IMR-90 (cell line): ENCODE measurements at regions not wholly inside any gene's neighbourhood (a gene's known extent, or its start where the extent isn't known, plus 50 kb on each side); places are given as distances from the start of the nearest gene placed in this dataset.

Experiments used
- ATAC-seq: fragments of 200-7000 bp; cut with Tn5 transposase; 2 replicates; pipeline ENCODE4 v1.9.1; 2020; ENCODE audit warnings: low read depth, mild to moderate bottlenecking, moderate library complexity
- BruUV-seq: library from RNA; stranded (reverse); fragments of 400-500 nt; replicated peaks from 2 replicates; lab custom pipeline; 2021; lab: Mats Ljungman, UMichigan
- CTCF ChIA-PET: fragments of 300-600 bp; formaldehyde crosslinking; extraction: SDS; loops from one replicate; lab custom pipeline; 2021; ENCODE audit warnings: antibody characterized with exemption; lab: Yijun Ruan, JAX
- POLR2A ChIA-PET: fragments of 300-600 bp; sonication (Branson Sonifier 250); formaldehyde crosslinking; loops from one replicate; lab custom pipeline; 2022; ENCODE audit warnings: antibody characterized with exemption; ENCODE audit not compliant: unreplicated experiment; lab: Charles Lee
- DNase-seq: peaks from one replicate; pipeline ENCODE4 v3.0.0; 2013
- H2AFZ ChIP-seq: replicated peaks from 2 replicates; pipeline ENCODE3; 2013; ENCODE audit warnings: low read length, mild to moderate bottlenecking; ENCODE audit not compliant: poor library complexity
- H2AK5ac ChIP-seq: 2 replicates; pipeline ENCODE4 v1.6.1; 2013; ENCODE audit warnings: low read depth, low read length, inconsistent platforms
- H2AK9ac ChIP-seq: replicated peaks from 2 replicates; pipeline ENCODE3; 2013; ENCODE audit warnings: mild to moderate bottlenecking, low read depth, low read length, moderate library complexity; ENCODE audit not compliant: poor library complexity
- H2BK120ac ChIP-seq: 2 replicates; pipeline ENCODE4 v1.6.1; 2013; ENCODE audit warnings: low read depth, low read length, inconsistent platforms
- H2BK15ac ChIP-seq: 3 replicates; pipeline ENCODE4 v1.6.1; 2013; ENCODE audit warnings: low read depth, low read length, inconsistent platforms
- H2BK20ac ChIP-seq: 2 replicates; pipeline ENCODE4 v1.6.1; 2013; ENCODE audit warnings: low read depth, mild to moderate bottlenecking, inconsistent platforms, low read length, moderate library complexity
- H2BK5ac ChIP-seq: 2 replicates; pipeline ENCODE4 v1.6.1; 2013; ENCODE audit warnings: mild to moderate bottlenecking, low read depth, low read length, inconsistent platforms; ENCODE audit not compliant: poor library complexity, severe bottlenecking
- H3K14ac ChIP-seq: replicated peaks from 2 replicates; pipeline ENCODE4 v1.6.1; 2013; ENCODE audit warnings: low read depth, low read length, inconsistent platforms
- H3K18ac ChIP-seq: 2 replicates; pipeline ENCODE4 v1.6.1; 2013; ENCODE audit warnings: low read depth, low read length, control low read depth
- H3K23ac ChIP-seq: 2 replicates; pipeline ENCODE4 v1.6.1; 2013; ENCODE audit warnings: low read depth, low read length, inconsistent platforms
- H3K27ac ChIP-seq: 2 replicates; pipeline ENCODE4 v1.5.1; 2013; ENCODE audit warnings: mild to moderate bottlenecking, control low read depth, low read length; ENCODE audit not compliant: insufficient read depth
- H3K27me3 ChIP-seq: 2 replicates; pipeline ENCODE4 v1.6.1; 2013; ENCODE audit warnings: low read length; ENCODE audit not compliant: control insufficient read depth, insufficient read depth
- H3K36me3 ChIP-seq: 2 replicates; pipeline ENCODE4 v1.6.1; 2013; ENCODE audit warnings: low read length, mixed read lengths; ENCODE audit not compliant: control insufficient read depth, insufficient read depth
- H3K4ac ChIP-seq: 2 replicates; pipeline ENCODE4 v1.6.1; 2013; ENCODE audit warnings: low read depth, low read length, inconsistent platforms
- H3K4me1 ChIP-seq: 2 replicates; pipeline ENCODE4 v1.6.1; 2013; ENCODE audit warnings: low read length, mixed read lengths; ENCODE audit not compliant: control insufficient read depth, insufficient read depth
- H3K4me2 ChIP-seq: 2 replicates; pipeline ENCODE4 v1.6.1; 2013; ENCODE audit warnings: low read depth, mild to moderate bottlenecking, control low read depth, low read length, moderate library complexity
- H3K4me3 ChIP-seq: 2 replicates; pipeline ENCODE4 v1.5.1; 2013; ENCODE audit warnings: low read depth, mild to moderate bottlenecking, control low read depth, low read length, moderate library complexity; ENCODE audit not compliant: insufficient read depth
- H3K56ac ChIP-seq: 2 replicates; pipeline ENCODE4 v1.6.1; 2013; ENCODE audit warnings: low read length, inconsistent platforms; ENCODE audit not compliant: insufficient read depth; ENCODE audit errors: extremely low read depth
- H3K79me1 ChIP-seq, 2 experiments: 2 replicates each; pipeline ENCODE4 v1.6.1; 2013; ENCODE audit warnings: low read length in 2 of 2, inconsistent platforms in 1 of 2, low read depth in 1 of 2
- H3K9ac ChIP-seq: 2 replicates; pipeline ENCODE4 v1.6.1; 2013; ENCODE audit warnings: low read depth, low read length, control low read depth
- H3K9me1 ChIP-seq: 2 replicates; pipeline ENCODE4 v1.6.1; 2013; ENCODE audit warnings: low read length, inconsistent platforms; ENCODE audit not compliant: insufficient read depth
- H3K9me3 ChIP-seq: 2 replicates; pipeline ENCODE4 v1.6.1; 2013; ENCODE audit warnings: low read length; ENCODE audit not compliant: control insufficient read depth, insufficient read depth
- H4K20me1 ChIP-seq: 2 replicates; pipeline ENCODE4 v1.6.1; 2013; ENCODE audit warnings: low read length, inconsistent platforms; ENCODE audit not compliant: insufficient read depth
- H4K5ac ChIP-seq: 2 replicates; pipeline ENCODE4 v1.6.1; 2013; ENCODE audit warnings: mild to moderate bottlenecking, low read depth, low read length, control low read depth
- H4K8ac ChIP-seq, 2 experiments: 2 replicates each; pipeline ENCODE4 v1.6.1; 2013; ENCODE audit warnings: low read depth in 2 of 2, low read length in 2 of 2, control low read depth in 1 of 2, inconsistent platforms in 1 of 2
- H4K91ac ChIP-seq: 2 replicates; pipeline ENCODE4 v1.6.1; 2013; ENCODE audit warnings: low read depth, low read length, inconsistent platforms; ENCODE audit not compliant: insufficient read depth
- BHLHE40 ChIP-seq: fragments of 150-350 bp; IDR thresholded peaks from 2 replicates; pipeline ENCODE4 v1.6.1; 2016; ENCODE audit warnings: mild to moderate bottlenecking, low read depth, low read length
- RCOR1 ChIP-seq: IDR thresholded peaks from 2 replicates; pipeline ENCODE4 v1.6.1; 2012; ENCODE audit warnings: mild to moderate bottlenecking, low read length, improper control_type of control experiment; ENCODE audit not compliant: insufficient replicate concordance
- WGBS, 2 experiments: methylation state at CpG; one replicate each; pipeline versions ENCODE4 v1.1.5 to v1.1.7; 2013; ENCODE audit warnings: missing lambda C conversion rate in 2 of 2; ENCODE audit not compliant: insufficient read length in 1 of 2; ENCODE audit errors: extremely low coverage in 2 of 2; 5-methylcytosine and 5-hydroxymethylcytosine counted together
- dilution Hi-C: fragments of 300-500 bp; cut with HindIII; formaldehyde crosslinking; loops from one replicate; pipeline ENCODE4 v1.14.3; 2018; ENCODE audit warnings: low sequenced_read_pairs; ENCODE audit not compliant: unreplicated experiment
- in situ Hi-C: fragments of 300-500 bp; cut with MboI; formaldehyde crosslinking; loops from 3 replicates; pipeline ENCODE4 v1.14.3; 2019; ENCODE audit warnings: low sequenced_read_pairs, inconsistent platforms, mixed read lengths
- intact Hi-C: fragments of 100-400 bp; cut with micrococcal nuclease; formaldehyde crosslinking; loops from 2 replicates; pipeline ENCODE4 v1.10.0; 2022

DNA sequence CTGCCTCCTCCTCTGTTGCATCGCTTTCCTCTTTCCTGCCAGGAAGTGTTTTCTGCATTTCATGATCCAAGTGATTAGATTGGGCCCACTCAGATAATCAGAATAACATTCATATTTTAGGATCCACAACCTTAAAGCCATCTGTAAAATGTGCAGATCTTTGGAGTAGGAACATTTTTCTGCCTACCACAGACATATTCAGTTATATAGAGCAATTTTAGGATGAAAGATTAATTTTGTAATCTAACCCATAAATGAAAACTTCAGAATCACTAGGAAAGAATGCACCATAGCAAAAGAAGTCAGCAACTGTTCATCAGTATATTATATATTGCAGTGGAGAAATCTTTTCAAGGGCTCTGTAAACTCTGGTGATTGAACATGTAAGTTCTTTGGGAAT lies 659.9 kb upstream of the LUZP2 start:
- Histone ChIP-seq H3K27ac (no peak overlapping the region), H4K5ac (no peak overlapping the region), H3K14ac (0 out of 2 replicates have a peak overlapping the region, but pooled peaks have one; percentile 4), H2AFZ (no peak overlapping the region), H4K91ac (0 out of 2 replicates have a peak overlapping the region, but pooled peaks have one; percentile 19), H3K27me3 (no peaks in the 10 kb centered on the region), H3K4me1 (no peaks in the 10 kb centered on the region), H3K4me3 (no peak overlapping the region), H3K4ac (no peak overlapping the region), H3K23ac (no peak overlapping the region), H3K9ac (no peak overlapping the region), H2AK9ac (no peak overlapping the region), H3K9me1 (no peaks in the 10 kb centered on the region), H3K9me3 (no peaks in the 10 kb centered on the region), H3K18ac (no peak overlapping the region), H2AK5ac (no peak overlapping the region), H2BK120ac (no peak overlapping the region), H3K56ac (no peak overlapping the region), H4K20me1 (no peaks in the 10 kb centered on the region), H3K4me2 (no peak overlapping the region), H2BK5ac (no peak overlapping the region), H4K8ac (peak overlapping the region in 1 of 2 experiments; percentile 50; a peak in 2 of 4 replicates), H3K79me1 (no peaks in the 10 kb centered on the region), H2BK20ac (no peak overlapping the region), H3K36me3 (no peaks in the 10 kb centered on the region), H2BK15ac (no peak overlapping the region)
- POLR2A ChIA-PET = no interaction called here
- ATAC-seq (no peak; the same call in none of the 2 replicates), DNase-seq (peak; percentile 10)
- BruUV-seq = no TSS peak
- intact Hi-C loops (no loop called here), in situ Hi-C loops (no loop called here), dilution Hi-C loops (no loop called here)
- TF ChIP-seq RCOR1 = no peak
- no peak for TF ChIP-seq BHLHE40
- no CpG with 5 or more reads among the region's 1 CpG for WGBS, 2 experiments
- CTCF ChIA-PET = no interaction called here
